ENCODE measurements at regions not wholly inside any gene's neighbourhood (a gene's known extent, or its start where the extent isn't known, plus 50 kb on each side); places are given as distances from the start of the nearest gene placed in this dataset.

- CTCF ChIA-PET: interaction anchor here (0.8 kb wide), 1 partner anchor 61 kb away, joined by 3 read pairs; no protein-coding TSS in a partner anchor
- H3K27me3 Mint-ChIP-seq (ENCODE audit: low read depth): no peaks in the 10 kb centered on the region
- DNase-seq (ENCODE audit: low spot score) (no peak), ATAC-seq (no peak)
- peak overlapping the region; percentile 57; the same call in 1 of the 2 replicates for H3K27ac Mint-ChIP-seq
- H3K4me1 Mint-ChIP-seq: peaks cover 19% of the 10 kb centered on the region
- POLR2A ChIA-PET: no interaction called here
- no peak overlapping the region for H3K4me3 Mint-ChIP-seq
- H3K36me3 Mint-ChIP-seq: peaks cover 26% of the 10 kb centered on the region
- peaks cover 38% of the 10 kb centered on the region for H3K9me3 Mint-ChIP-seq
- TF ChIP-seq CREM (CRISPR knock-in tag; IDR thresholded peaks at IDR 0.05): no peak
- no peak for TF ChIP-seq PRDM15 (CRISPR knock-in tag; IDR thresholded peaks at IDR 0.05)
- no peak for TF ChIP-seq ERG (CRISPR knock-in tag; IDR thresholded peaks at IDR 0.05)
Measured at GRCh38 chr16:17817260-17817659, 346.5 kb upstream of the XYLT1 start.

- ChIA-PET POLR2A (no interaction called here), CTCF (no interaction called here)
- Mint-ChIP-seq H3K4me1 (peaks cover 11% of the 10 kb centered on the region), H3K27ac (no peak overlapping the region), H3K27me3 (ENCODE audit: low read depth) (no peaks in the 10 kb centered on the region), H3K36me3 (peaks cover 30% of the 10 kb centered on the region), H3K4me3 (no peak overlapping the region), H3K9me3 (peaks cover 35% of the 10 kb centered on the region)
- ATAC-seq: no peak
- TF ChIP-seq ZNF138 (CRISPR knock-in tag; conservative IDR thresholded peaks at IDR 0.05): no peak
- no peak for TF ChIP-seq RELA (CRISPR knock-in tag; IDR thresholded peaks at IDR 0.05; ENCODE audit: borderline replicate concordance)
- no peak for TF ChIP-seq MXD4 (CRISPR knock-in tag; IDR thresholded peaks at IDR 0.05; ENCODE audit: borderline replicate concordance)
- TF ChIP-seq ZNF219 (CRISPR knock-in tag; IDR thresholded peaks at IDR 0.05; ENCODE audit: borderline replicate concordance): no peak
- no peak for TF ChIP-seq CREB1 (CRISPR knock-in tag; IDR thresholded peaks at IDR 0.05)
- TF ChIP-seq IRF2 (CRISPR knock-in tag; IDR thresholded peaks at IDR 0.05; ENCODE audit: borderline replicate concordance, low read depth): no peak
- TF ChIP-seq PRRX2 (CRISPR knock-in tag; IDR thresholded peaks at IDR 0.05): no peak
- TF ChIP-seq JUN (CRISPR knock-in tag; IDR thresholded peaks at IDR 0.05): no peak
- TF ChIP-seq CDX4 (CRISPR knock-in tag; IDR thresholded peaks at IDR 0.05; ENCODE audit: borderline replicate concordance): no peak
- no peak for TF ChIP-seq ELF4 (CRISPR knock-in tag; IDR thresholded peaks at IDR 0.05; ENCODE audit: low read depth)
- no peak for TF ChIP-seq FOXK1 (CRISPR knock-in tag; IDR thresholded peaks at IDR 0.05)
- no peak for TF ChIP-seq KAT7 (CRISPR knock-in tag; IDR thresholded peaks at IDR 0.05; ENCODE audit: borderline replicate concordance)
- TF ChIP-seq AR (CRISPR knock-in tag; IDR thresholded peaks at IDR 0.05): no peak
- DNase-seq (ENCODE audit: low spot score): no peak
Measured at GRCh38 chr16:17812771-17813170, 342.0 kb upstream of the XYLT1 start.

All from WTC11 (cell line).